Heart left ventricle (tissue), 16 donors: ENCODE measurements at regions not wholly inside any gene's neighbourhood (a gene's known extent, or its start where the extent isn't known, plus 50 kb on each side); places are given as distances from the start of the nearest gene placed in this dataset.
A peak's percentile ranks its signal among the peaks of the same experiment; 100 is the strongest.

Experiments used
- ATAC-seq, 4 donors: fragments of 200-7000 bp; cut with Tn5 transposase; one replicate each; pipeline ENCODE4 v1.9.1; 2020 to 2022; ENCODE audit warnings: moderate library complexity in 4 of 4, mild to moderate bottlenecking in 3 of 4, moderate number of reproducible peaks in 1 of 4
- DNase-seq, 5 donors: peaks; one replicate each; pipeline ENCODE4 v3.0.0-alpha.2; 2020
- H3K27ac ChIP-seq, 12 donors: fragments of 200-600 bp; sonication (generic) in 4 of 12; one replicate each; pipeline versions ENCODE4 v1.5.0 to v1.8.0; 2016 to 2022; ENCODE audit warnings: mild to moderate bottlenecking in 2 of 12
- H3K27me3 ChIP-seq, 9 donors: fragments of 200-600 bp; sonication (generic) in 2 of 9; one replicate each; pipeline versions ENCODE4 v1.5.1 to v1.8.0; 2016 to 2022; ENCODE audit warnings: mild to moderate bottlenecking in 3 of 9
- H3K36me3 ChIP-seq, 9 donors: fragments of 200-600 bp; sonication (generic) in 2 of 9; one replicate each; pipeline versions ENCODE4 v1.5.0 to v1.8.0; 2018 to 2022; ENCODE audit warnings: mild to moderate bottlenecking in 2 of 9
- H3K4me1 ChIP-seq, 12 donors: fragments of 200-600 bp; sonication (generic) in 4 of 12; one replicate each; pipeline versions ENCODE4 v1.5.0 to v1.8.0; 2016 to 2022; ENCODE audit warnings: mild to moderate bottlenecking in 3 of 12
- H3K4me3 ChIP-seq, 12 donors: fragments of 200-600 bp; sonication (generic) in 4 of 12; one replicate each; pipeline versions ENCODE4 v1.5.0 to v1.8.0; 2017 to 2022; ENCODE audit warnings: mild to moderate bottlenecking in 9 of 12, moderate library complexity in 4 of 12
- H3K9me3 ChIP-seq, 12 donors: fragments of 200-600 bp; sonication (generic) in 4 of 12; one replicate each; pipeline versions ENCODE4 v1.5.0 to v1.8.0; 2016 to 2022; ENCODE audit warnings: mild to moderate bottlenecking in 1 of 12
- POLR2A ChIP-seq, 2 donors: fragments of 450-650 bp; IDR thresholded peaks; one replicate each; pipeline ENCODE4 v1.6.1; 2017; ENCODE audit warnings: antibody characterized with exemption in 2 of 2, mild to moderate bottlenecking in 2 of 2, moderate library complexity in 2 of 2
- WGBS, 4 donors: extraction: QIAGEN DNeasy Blood & Tissue Kit in 2 of 4; methylation state at CpG; one replicate each; pipeline versions ENCODE4 v1.1.5 to v1.1.7; 2013 to 2018; 5-methylcytosine and 5-hydroxymethylcytosine counted together
- intact Hi-C, 10 donors: fragments of 100-400 bp; cut with DNase I; formaldehyde crosslinking; loops; one replicate each; pipeline versions ENCODE4 v1.11.1 to v1.14.2; 2022
- TF ChIP-seq, protein P1 (sequence below), 12 donors: fragments of 200-600 bp; sonication (generic) in 4 of 12; IDR thresholded peaks; one replicate each; pipeline versions ENCODE4 v1.5.0 to v1.8.0; 2018 to 2022; ENCODE audit warnings: antibody characterized with exemption in 12 of 12, mild to moderate bottlenecking in 5 of 12
- donor health status: ischemic (EF 13 %, LVEDD 7.1; RV severe dilation, severe dysfunction).
- donor health status: healthy with polysubstance abuse.
- donor health status: DM: no; HTN: yes; CAD: no.
- donor health status: DM: no; HTN: no; CAD: no.
- donor health status: ischemic (EF 25% LVEDD 6.9; RV normal size, moderate dysfunction).
- donor health status: ischemic (EF 25% LVEDD 5.7; RV mildly dilated, moderate dysfunction).
- donor health status: healthy.
- donor health status: DM: yes; HTN: yes; CAD: no.
- donor health status: ischemic (EF 35%, LVEDD 5.7; RV mildly dilated, moderate dysfunction).
- donor health status: nonischemic (EF 11% LVEDD 7.7; RV severe dilation, severe dysfunction).
- donor health status: DM: yes; HTN: yes; CAD: no.
- donor health status: PGD.
- donor health status: ischemic (EF 29% LVEDD 5.4; RV normal size, mild dysfunction).
- donor health status: nonischemic (EF 23%, LVEDD 6.1; RV moderate dilation, normal function).

DNA sequence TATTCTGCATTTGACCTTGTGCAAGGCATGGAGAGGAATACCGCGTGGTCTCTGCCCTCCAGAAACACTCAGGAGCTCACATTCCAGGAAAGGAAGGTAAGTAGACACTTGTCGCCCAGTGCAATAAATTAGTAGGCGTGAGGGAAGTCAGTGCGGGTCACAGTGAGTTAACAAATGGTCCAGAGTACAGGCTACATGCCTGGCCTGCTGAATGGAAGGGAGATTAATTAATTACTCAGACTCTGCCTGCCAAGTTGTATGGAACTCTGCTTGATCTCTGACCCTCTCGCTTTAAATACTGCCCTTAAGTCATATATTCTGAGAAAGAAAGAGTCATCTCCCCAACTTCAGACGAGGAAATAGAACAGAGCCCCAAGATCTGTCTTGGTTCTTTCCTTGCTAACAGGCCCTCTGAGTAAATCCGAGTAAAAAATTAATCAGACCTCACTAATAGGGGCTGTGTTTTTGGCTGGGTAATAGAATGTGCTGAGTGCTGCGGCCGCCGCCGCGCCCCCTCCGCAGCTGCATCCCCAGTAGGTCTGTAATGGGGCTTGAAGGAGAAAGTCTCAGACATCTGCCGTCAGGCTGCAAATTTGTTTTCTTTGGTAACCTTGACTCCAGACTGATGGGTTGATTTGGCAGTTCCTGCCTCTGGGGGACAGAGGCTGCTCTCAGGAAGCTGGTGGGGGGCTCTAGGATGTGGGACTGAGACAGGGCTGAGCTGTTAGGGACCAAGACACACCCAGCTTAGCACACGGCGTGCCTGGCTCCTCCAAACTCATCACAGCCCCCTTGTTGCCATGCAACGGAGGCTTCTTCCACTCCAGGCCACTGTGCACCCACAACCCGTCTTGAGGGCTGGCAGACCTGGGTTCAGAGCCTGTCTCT lies 144.4 kb downstream of the NSG2 start:
- no peak for DNase-seq
- H3K36me3 ChIP-seq = no peaks in the 10 kb centered on the region
- TF ChIP-seq, protein P1, sequence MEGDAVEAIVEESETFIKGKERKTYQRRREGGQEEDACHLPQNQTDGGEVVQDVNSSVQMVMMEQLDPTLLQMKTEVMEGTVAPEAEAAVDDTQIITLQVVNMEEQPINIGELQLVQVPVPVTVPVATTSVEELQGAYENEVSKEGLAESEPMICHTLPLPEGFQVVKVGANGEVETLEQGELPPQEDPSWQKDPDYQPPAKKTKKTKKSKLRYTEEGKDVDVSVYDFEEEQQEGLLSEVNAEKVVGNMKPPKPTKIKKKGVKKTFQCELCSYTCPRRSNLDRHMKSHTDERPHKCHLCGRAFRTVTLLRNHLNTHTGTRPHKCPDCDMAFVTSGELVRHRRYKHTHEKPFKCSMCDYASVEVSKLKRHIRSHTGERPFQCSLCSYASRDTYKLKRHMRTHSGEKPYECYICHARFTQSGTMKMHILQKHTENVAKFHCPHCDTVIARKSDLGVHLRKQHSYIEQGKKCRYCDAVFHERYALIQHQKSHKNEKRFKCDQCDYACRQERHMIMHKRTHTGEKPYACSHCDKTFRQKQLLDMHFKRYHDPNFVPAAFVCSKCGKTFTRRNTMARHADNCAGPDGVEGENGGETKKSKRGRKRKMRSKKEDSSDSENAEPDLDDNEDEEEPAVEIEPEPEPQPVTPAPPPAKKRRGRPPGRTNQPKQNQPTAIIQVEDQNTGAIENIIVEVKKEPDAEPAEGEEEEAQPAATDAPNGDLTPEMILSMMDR (IDR thresholded peaks at IDR 0.05) = no peak
- TF ChIP-seq POLR2A (IDR thresholded peaks at IDR 0.05) = no peak
- intact Hi-C loops = no loop called here
- peaks cover 0 to 9% (median 0%) of the 10 kb centered on the region in 9 donors for H3K27me3 ChIP-seq
- H3K4me1 ChIP-seq = peaks cover 0 to 3% (median 0%) of the 10 kb centered on the region in 12 donors
- no peak overlapping the region for H3K4me3 ChIP-seq
- no peak overlapping the region for H3K27ac ChIP-seq
- 47 to 61% (median 53%) methylated on average over 19 of the region's 19 CpGs for WGBS, 4 donors
- no peaks in the 10 kb centered on the region for H3K9me3 ChIP-seq
- ATAC-seq = peak in 3 of 4 donors; percentile 20 to 57 (median 22)

DNA sequence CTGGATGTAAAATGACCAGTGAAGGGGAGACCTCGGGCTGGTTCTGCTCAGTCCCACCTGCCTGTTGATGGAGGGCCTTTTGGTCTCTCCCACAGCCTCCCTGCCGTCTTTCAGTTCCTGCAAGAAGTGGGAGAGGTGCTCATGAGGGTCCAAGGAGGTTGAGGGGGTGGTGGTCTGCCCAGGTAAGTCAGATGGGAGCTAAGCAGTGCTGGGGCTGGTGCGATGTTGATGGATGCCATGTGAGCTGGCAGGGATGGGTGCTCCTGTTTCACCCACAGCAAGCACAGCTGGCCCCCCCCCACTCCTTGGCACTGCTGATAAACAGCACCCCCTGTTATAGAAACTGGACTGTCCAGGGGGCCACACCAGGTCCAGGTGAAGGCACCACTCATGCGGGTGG lies 145.6 kb downstream of the NSG2 start:
- H3K27ac ChIP-seq = no peak overlapping the region
- H3K4me1 ChIP-seq = peaks cover 0 to 3% (median 0%) of the 10 kb centered on the region in 12 donors
- no peaks in the 10 kb centered on the region for H3K36me3 ChIP-seq
- intact Hi-C loops = no loop called here
- WGBS, 4 donors = 70 to 84% (median 75%) methylated on average over 4 of the region's 4 CpGs
- H3K27me3 ChIP-seq = peaks cover 0 to 9% (median 0%) of the 10 kb centered on the region in 9 donors
- no peak overlapping the region for H3K4me3 ChIP-seq
- no peak for ATAC-seq
- no peaks in the 10 kb centered on the region for H3K9me3 ChIP-seq
- TF ChIP-seq POLR2A (IDR thresholded peaks at IDR 0.05) = no peak
- TF ChIP-seq, protein P1 (IDR thresholded peaks at IDR 0.05) = no peak
- DNase-seq = no peak

DNA sequence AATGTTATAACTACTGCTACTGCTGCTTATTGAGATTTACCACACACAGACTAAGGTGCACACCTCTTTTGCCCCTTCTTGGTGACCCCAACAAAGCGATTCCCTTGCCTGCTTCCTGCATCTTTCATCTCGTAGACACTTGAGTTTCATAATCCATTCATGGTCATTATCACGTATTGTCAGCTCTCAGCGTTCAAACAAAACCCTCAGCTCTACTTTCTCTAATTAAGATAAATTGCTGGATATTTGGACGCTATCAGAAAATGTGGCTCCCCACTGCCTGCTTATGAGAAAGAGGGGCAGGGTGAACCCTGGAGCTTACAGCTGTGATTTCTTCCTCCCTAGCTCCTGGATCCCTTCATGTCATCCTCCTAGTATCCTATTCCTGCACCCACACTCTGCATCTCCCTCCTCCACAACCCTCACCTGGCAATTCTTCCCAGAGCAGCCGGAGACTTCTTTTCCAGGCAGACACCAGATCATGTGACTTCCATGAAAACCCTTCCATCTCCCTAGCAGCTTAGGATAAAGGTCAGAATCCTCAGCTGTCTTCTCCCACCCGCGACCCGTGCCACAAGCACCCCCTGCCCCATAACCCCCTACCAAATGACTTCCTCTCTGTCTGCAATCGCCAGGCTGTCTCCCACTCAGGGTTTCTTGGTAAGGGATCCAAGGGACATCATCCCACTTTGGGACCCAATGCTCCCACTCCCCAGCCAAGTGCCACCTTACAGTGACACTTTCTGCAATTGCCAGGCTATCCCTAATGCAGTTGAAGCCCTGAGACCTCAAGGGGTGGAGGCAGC lies 146.5 kb downstream of the NSG2 start:
- Histone ChIP-seq H3K4me1 (peaks cover 0 to 3% (median 0%) of the 10 kb centered on the region in 12 donors), H3K9me3 (no peaks in the 10 kb centered on the region), H3K36me3 (no peaks in the 10 kb centered on the region), H3K27me3 (peaks cover 0 to 9% (median 0%) of the 10 kb centered on the region in 9 donors), H3K27ac (no peak overlapping the region), H3K4me3 (no peak overlapping the region)
- ATAC-seq (no peak), DNase-seq (no peak)
- intact Hi-C loops = no loop called here
- WGBS, 4 donors = 67 to 73% (median 71%) methylated on average over 10 of the region's 10 CpGs
- TF ChIP-seq POLR2A (IDR thresholded peaks at IDR 0.05) = no peak
- TF ChIP-seq, protein P1 (IDR thresholded peaks at IDR 0.05) = no peak

DNA sequence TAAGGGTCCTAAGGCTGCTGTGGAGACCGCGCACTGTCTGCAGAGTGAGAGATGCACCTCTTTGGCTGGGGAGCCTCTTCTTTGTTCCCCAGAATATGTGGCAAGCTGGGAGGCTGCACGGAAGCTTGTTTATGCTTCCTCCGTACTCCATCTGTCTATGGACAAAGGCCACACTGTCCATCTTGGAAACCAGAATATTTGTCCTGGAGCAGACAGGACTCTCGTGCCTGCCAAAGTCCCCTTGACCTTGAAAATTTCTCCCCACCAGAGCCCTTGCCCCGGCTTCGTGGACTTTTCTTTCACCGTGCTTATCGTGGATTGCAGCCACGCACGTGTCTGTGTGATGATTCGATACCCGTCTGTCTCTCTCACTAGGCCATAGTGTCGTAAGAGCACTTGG lies 147.4 kb downstream of the NSG2 start:
- intact Hi-C loops = no loop called here
- Histone ChIP-seq H3K36me3 (no peaks in the 10 kb centered on the region), H3K27me3 (peaks cover 0 to 6% (median 0%) of the 10 kb centered on the region in 9 donors), H3K4me1 (peaks cover 0 to 3% (median 0%) of the 10 kb centered on the region in 12 donors), H3K27ac (no peak overlapping the region), H3K4me3 (no peak overlapping the region), H3K9me3 (no peaks in the 10 kb centered on the region)
- ATAC-seq (no peak), DNase-seq (no peak)
- no peak for TF ChIP-seq POLR2A (IDR thresholded peaks at IDR 0.05)
- TF ChIP-seq, protein P1 (IDR thresholded peaks at IDR 0.05) = no peak
- 80 to 86% (median 83%) methylated on average over 14 of the region's 14 CpGs for WGBS, 4 donors
